SHP77 treated with DMSO at 0.1 percent for 48 hours (cell line): ENCODE measurements at regions not wholly inside any gene's neighbourhood (a gene's known extent, or its start where the extent isn't known, plus 50 kb on each side); places are given as distances from the start of the nearest gene placed in this dataset.
A peak's percentile ranks its signal among the peaks of the same experiment; 100 is the strongest.

Source experiments
- DNase-seq: peaks from one replicate; lab custom pipeline; 2025; lab: John Stamatoyannopoulos, UW

GRCh38 chr1:62917314-62917713 lies 133.4 kb downstream of the ATG4C start:
- no peak for DNase-seq

GRCh38 chr1:62917805-62918204 lies 133.9 kb downstream of the ATG4C start:
- DNase-seq: no peak

DNA sequence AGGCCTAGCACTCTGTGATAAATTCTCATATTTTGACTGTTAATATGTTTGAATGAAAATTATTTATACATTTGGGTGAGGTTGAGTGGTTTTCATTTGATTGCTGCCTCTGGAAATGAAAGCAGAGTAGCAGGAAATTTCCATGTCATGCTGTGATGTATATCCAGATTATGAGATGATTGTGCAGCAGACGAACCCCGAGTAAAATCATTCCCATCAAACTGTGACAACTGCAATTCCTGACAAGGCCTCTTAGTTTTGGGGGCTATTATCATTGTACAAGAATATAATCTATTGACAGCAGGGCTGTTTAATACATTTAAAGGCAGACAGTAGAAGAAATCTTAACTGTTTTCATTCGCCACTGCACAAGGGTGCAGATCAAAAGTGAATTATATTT lies 134.8 kb downstream of the ATG4C start:
- DNase-seq: no peak

DNA sequence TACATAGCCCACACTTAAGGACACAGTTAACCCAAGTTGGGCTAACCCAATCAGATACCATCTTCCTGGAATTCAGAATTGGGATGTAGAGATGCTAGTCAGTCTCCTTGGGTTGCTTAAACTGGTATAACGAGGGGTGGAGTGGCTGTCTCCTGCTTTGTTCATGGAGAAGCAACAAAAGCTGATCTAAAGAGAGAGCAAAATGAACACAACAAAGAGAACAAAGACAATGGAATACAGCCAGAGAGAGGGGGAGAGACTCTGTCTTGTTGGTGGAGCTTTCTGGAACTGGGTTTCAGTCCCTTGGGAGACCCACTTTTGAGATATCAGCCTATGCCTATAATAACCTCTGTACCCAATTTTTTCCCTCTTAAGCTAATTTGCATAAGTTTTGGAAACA lies 138.1 kb downstream of the ATG4C start:
- DNase-seq: no peak

DNA sequence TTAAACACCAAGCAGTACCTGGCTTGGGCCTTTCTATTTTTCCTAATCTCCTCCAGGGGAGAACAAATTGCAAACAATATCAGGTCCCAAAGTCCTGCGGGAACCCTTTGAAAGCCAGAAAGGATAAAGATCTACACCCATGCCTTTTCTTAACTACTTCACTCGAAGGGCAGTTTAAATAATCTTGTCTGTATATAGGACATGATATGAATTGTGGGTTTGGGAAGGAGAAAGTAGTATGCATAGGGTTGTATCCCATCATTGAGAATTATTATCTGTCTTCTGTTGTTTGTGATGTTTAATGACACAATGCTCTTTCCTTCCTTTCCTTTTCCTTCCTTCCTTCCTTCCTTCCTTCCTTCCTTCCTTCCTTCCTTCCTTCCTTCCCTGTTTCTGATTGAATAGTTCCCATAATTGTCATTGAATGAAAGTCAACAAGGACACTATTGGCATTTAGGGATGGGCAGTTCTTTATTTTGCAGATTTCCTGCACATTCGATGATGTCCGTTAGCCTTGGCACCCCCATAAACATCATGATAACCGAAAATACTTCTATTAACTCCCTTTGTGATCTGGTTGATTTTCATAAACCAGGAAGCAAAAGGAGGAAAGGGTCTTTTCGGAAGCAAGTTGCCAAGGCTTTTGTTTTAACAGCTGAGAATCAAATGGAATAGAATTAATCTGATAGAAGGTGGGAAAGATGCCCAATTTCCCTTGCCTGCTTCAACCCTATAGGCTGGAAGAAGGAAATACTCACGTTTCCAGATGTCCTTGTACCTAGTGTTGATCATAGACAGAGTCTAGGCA lies 141.3 kb downstream of the ATG4C start:
- DNase-seq: no peak

- no peak for DNase-seq
Observed at GRCh38 chr1:62926681-62927252, 142.8 kb downstream of the ATG4C start.

GRCh38 chr1:62928885-62929284 lies 145.0 kb downstream of the ATG4C start:
- DNase-seq: no peak

- no peak for DNase-seq
Observed at GRCh38 chr1:62937634-62938296, 153.8 kb downstream of the ATG4C start.

GRCh38 chr1:62941780-62942179 lies 157.8 kb downstream of the ATG4C start:
- DNase-seq: no peak

DNA sequence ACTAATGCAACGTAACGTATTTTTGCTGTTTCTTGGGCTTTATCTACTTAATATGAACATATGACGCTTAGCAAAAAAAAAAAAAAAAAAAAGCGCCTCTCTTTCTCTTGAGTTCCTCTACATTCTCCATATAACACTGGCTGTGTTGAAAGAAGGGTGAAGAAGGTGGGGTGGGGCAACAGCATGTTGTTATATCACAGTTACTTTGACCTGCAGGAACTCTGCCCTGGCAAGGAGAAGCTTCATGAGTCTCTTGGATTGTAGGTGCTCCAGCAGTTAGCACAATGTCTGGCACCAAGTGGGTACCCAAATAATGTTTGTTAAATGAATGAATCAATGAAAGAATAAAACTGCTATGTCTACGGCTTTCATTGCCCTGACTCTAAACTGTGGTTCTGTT lies 162.6 kb downstream of the ATG4C start:
- no peak for DNase-seq

- no peak for DNase-seq
Observed at GRCh38 chr1:62951428-62951827, 167.5 kb downstream of the ATG4C start.

- DNase-seq: no peak
Observed at GRCh38 chr1:62952596-62952995, 168.7 kb downstream of the ATG4C start.

DNA sequence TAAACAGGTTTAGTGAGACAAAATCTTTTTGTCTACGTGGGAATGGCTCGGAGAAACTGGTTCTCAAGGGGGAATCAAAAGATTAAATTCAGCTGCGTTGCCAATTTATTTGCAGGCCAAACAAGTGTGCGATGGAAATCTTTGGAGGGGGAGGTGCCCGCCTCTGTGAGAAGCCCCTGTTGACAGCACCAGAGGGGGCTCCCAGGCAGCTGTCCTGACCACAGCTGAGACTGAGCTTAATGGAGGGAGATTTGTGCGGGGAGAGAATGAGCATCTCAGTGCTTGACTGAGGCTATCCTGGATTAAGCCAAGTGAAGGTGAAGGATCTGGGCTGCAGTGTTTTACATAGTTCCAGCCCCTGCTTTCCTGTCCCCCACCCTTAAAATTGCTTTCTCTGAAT lies 169.7 kb downstream of the ATG4C start:
- no peak for DNase-seq

DNA sequence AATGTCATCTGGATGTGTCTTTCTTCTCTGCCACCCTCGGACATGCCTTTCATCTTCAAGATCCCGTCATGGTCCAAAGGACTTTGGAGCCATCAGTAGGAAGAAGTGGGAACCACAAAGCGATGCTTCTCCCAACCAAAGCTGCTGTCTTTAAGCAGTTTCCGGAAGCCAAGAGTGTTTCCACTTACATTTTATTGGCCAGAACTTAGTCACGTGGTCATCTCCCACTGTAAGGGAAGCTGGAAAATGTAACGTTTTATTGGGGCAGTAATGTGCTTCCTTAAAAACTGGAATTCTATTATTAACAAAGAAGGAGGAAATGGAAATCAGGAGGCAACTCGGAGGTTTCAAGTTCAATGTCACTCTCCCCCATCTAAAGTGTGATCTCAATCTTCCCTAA lies 170.8 kb downstream of the ATG4C start:
- no peak for DNase-seq

- DNase-seq: no peak
Observed at GRCh38 chr1:62955666-62956065, 171.7 kb downstream of the ATG4C start.

- DNase-seq: no peak
Observed at GRCh38 chr1:62962014-62962812, 178.3 kb downstream of the ATG4C start.

- peak; percentile 13 for DNase-seq
Observed at GRCh38 chr1:62962901-62963776, 179.2 kb downstream of the ATG4C start.

DNA sequence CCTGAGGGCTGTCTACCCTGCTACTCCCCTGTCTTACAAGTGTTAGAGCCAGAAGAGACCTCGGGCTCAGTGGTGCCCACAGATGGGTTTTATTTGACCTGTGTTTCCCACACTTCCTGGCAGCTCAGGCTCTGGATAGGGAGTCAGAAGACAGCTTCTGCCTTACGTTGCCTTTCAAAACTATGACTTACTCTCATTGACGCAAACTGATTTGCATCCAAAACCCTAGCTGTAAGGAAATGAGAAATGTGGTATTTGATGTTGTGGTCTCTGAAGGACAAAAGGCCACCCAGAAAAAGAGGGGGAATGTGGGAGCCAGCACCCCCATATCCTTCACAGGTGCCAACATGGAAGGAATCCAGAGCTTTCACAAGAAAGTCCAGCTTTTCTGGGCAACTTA lies 180.2 kb downstream of the ATG4C start:
- no peak for DNase-seq

GRCh38 chr1:62967031-62967430 lies 183.1 kb downstream of the ATG4C start:
- no peak for DNase-seq

GRCh38 chr1:62977366-62977765 lies 193.4 kb downstream of the ATG4C start:
- DNase-seq: no peak

GRCh38 chr1:62978741-62979140 lies 194.8 kb downstream of the ATG4C start:
- DNase-seq: no peak

- no peak for DNase-seq
Observed at GRCh38 chr1:62981434-62981833, 197.5 kb downstream of the ATG4C start.
